NCI-H69 (cell line): ENCODE measurements at regions not wholly inside any gene's neighbourhood (a gene's known extent, or its start where the extent isn't known, plus 50 kb on each side); places are given as distances from the start of the nearest gene placed in this dataset.

Experiments
- DNase-seq: peaks from one replicate; lab custom pipeline; 2025; lab: John Stamatoyannopoulos, UW

- peak; percentile 41 for DNase-seq
Observed at GRCh38 chr2:43171789-43172188, 54.6 kb downstream of the ZFP36L2 start.

- no peak for DNase-seq
Observed at GRCh38 chr2:43170405-43171105, 55.9 kb downstream of the ZFP36L2 start.

GRCh38 chr2:43169987-43170386 lies 56.4 kb downstream of the ZFP36L2 start:
- peak; percentile 33 for DNase-seq

- no peak for DNase-seq
Observed at GRCh38 chr2:43169099-43169945, 57.1 kb downstream of the ZFP36L2 start.

GRCh38 chr2:43168016-43168369 lies 58.4 kb downstream of the ZFP36L2 start:
- DNase-seq, result no peak

- no peak for DNase-seq
Observed at GRCh38 chr2:43165378-43166069, 60.9 kb downstream of the ZFP36L2 start.

GRCh38 chr2:43164686-43165085 lies 61.7 kb downstream of the ZFP36L2 start:
- no peak for DNase-seq

GRCh38 chr2:43163584-43164270 lies 62.7 kb downstream of the ZFP36L2 start:
- DNase-seq, result no peak

GRCh38 chr2:43162511-43162776 lies 64.0 kb downstream of the ZFP36L2 start:
- no peak for DNase-seq

GRCh38 chr2:43161650-43162510 lies 64.5 kb downstream of the ZFP36L2 start:
- no peak for DNase-seq

GRCh38 chr2:43160778-43161177 lies 65.6 kb downstream of the ZFP36L2 start:
- no peak for DNase-seq

- DNase-seq, result no peak
Observed at GRCh38 chr2:43159797-43160196, 66.6 kb downstream of the ZFP36L2 start.

- no peak for DNase-seq
Observed at GRCh38 chr2:43158259-43158880, 68.0 kb downstream of the ZFP36L2 start.

- no peak for DNase-seq
Observed at GRCh38 chr2:43157506-43158246, 68.7 kb downstream of the ZFP36L2 start.

GRCh38 chr2:43155851-43156411 lies 70.5 kb downstream of the ZFP36L2 start:
- no peak for DNase-seq

GRCh38 chr2:43154685-43155084 lies 71.7 kb downstream of the ZFP36L2 start:
- DNase-seq, result peak; percentile 34

- DNase-seq, result no peak
Observed at GRCh38 chr2:43152741-43153647, 73.4 kb downstream of the ZFP36L2 start.

- no peak for DNase-seq
Observed at GRCh38 chr2:43152186-43152585, 74.2 kb downstream of the ZFP36L2 start.
